Upper lobe of right lung (tissue), 1 donor: ENCODE measurements at regions not wholly inside any gene's neighbourhood (a gene's known extent, or its start where the extent isn't known, plus 50 kb on each side); places are given as distances from the start of the nearest gene placed in this dataset.
A peak's percentile ranks its signal among the peaks of the same experiment; 100 is the strongest.

Experiments
- ATAC-seq: fragments of 200-7000 bp; cut with Tn5 transposase; one replicate; pipeline ENCODE4 v1.9.1; 2020; ENCODE audit warnings: mild to moderate bottlenecking, moderate library complexity
- DNase-seq: peaks from one replicate; pipeline ENCODE4 v3.0.0-alpha.2; 2020
- H3K27ac ChIP-seq: fragments of 200-600 bp; one replicate; pipeline ENCODE4 v1.8.0; 2022
- H3K27me3 ChIP-seq: fragments of 200-600 bp; one replicate; pipeline ENCODE4 v1.8.0; 2022; ENCODE audit warnings: mild to moderate bottlenecking
- H3K36me3 ChIP-seq: fragments of 200-600 bp; one replicate; pipeline ENCODE4 v1.8.0; 2022
- H3K4me1 ChIP-seq: fragments of 200-600 bp; one replicate; pipeline ENCODE4 v1.8.0; 2022
- H3K4me3 ChIP-seq: fragments of 200-600 bp; one replicate; pipeline ENCODE4 v1.8.0; 2022; ENCODE audit warnings: mild to moderate bottlenecking
- H3K9me3 ChIP-seq: fragments of 200-600 bp; one replicate; pipeline ENCODE4 v1.8.0; 2022
- CTCF ChIP-seq: fragments of 200-600 bp; IDR thresholded peaks from one replicate; pipeline ENCODE4 v1.8.0; 2022; ENCODE audit warnings: antibody characterized with exemption
- intact Hi-C: fragments of 100-400 bp; cut with DNase I; formaldehyde crosslinking; loops from one replicate; pipeline ENCODE4 v1.11.0; 2022
- donor health status: DM: no; HTN: yes; CAD: no; lungs with severe emphysema.

- Histone ChIP-seq H3K36me3 (no peaks in the 10 kb centered on the region), H3K4me3 (no peak overlapping the region), H3K27me3 (no peaks in the 10 kb centered on the region), H3K27ac (no peak overlapping the region), H3K9me3 (no peaks in the 10 kb centered on the region), H3K4me1 (no peaks in the 10 kb centered on the region)
- no peak for TF ChIP-seq CTCF
- ATAC-seq (peak; percentile 41), DNase-seq (no peak)
- intact Hi-C loops, result no loop called here
Observed at GRCh38 chr6:147621263-147621662, 112.8 kb downstream of the SAMD5 start.

GRCh38 chr6:147621961-147622360 lies 113.5 kb downstream of the SAMD5 start:
- Histone ChIP-seq H3K27me3 (no peaks in the 10 kb centered on the region), H3K36me3 (no peaks in the 10 kb centered on the region), H3K9me3 (no peaks in the 10 kb centered on the region), H3K4me3 (no peak overlapping the region), H3K27ac (no peak overlapping the region), H3K4me1 (no peaks in the 10 kb centered on the region)
- DNase-seq (no peak), ATAC-seq (no peak)
- intact Hi-C loops, result no loop called here
- TF ChIP-seq CTCF, result no peak

GRCh38 chr6:147624946-147625515 lies 116.5 kb downstream of the SAMD5 start:
- H3K27me3 ChIP-seq, result no peaks in the 10 kb centered on the region
- H3K27ac ChIP-seq, result no peak overlapping the region
- intact Hi-C loops, result no loop called here
- no peak overlapping the region for H3K4me3 ChIP-seq
- DNase-seq (no peak), ATAC-seq (no peak)
- H3K4me1 ChIP-seq, result no peaks in the 10 kb centered on the region
- H3K36me3 ChIP-seq, result no peaks in the 10 kb centered on the region
- H3K9me3 ChIP-seq, result no peaks in the 10 kb centered on the region
- no peak for TF ChIP-seq CTCF

DNA sequence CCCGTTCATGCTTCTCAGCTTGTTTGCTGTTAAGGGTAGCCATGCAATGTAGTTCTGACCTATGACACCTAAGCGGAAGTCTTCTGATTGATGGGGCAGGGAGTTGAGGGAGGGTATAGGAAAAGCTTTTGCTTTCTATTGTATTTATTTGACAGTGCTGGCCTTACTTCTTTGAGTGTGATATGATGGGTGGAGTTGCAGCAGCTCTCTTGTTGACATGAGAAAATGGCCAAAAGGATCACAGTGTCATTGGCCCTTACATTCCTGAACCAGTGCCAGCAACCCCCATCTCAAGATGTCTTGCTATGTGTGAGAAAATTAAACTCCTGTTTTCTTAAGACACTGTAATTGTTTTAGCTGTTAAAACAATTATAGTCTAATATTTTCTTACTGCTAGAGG lies 117.5 kb downstream of the SAMD5 start:
- no peak for ATAC-seq
- H3K9me3 ChIP-seq, result no peaks in the 10 kb centered on the region
- DNase-seq, result no peak
- no peak overlapping the region for H3K4me3 ChIP-seq
- H3K27ac ChIP-seq, result no peak overlapping the region
- no peaks in the 10 kb centered on the region for H3K4me1 ChIP-seq
- H3K27me3 ChIP-seq, result no peaks in the 10 kb centered on the region
- intact Hi-C loops, result no loop called here
- H3K36me3 ChIP-seq, result no peaks in the 10 kb centered on the region
- TF ChIP-seq CTCF, result no peak

- ATAC-seq (no peak), DNase-seq (no peak)
- intact Hi-C loops, result no loop called here
- no peak overlapping the region for H3K27ac ChIP-seq
- no peaks in the 10 kb centered on the region for H3K27me3 ChIP-seq
- H3K4me3 ChIP-seq, result no peak overlapping the region
- H3K36me3 ChIP-seq, result no peaks in the 10 kb centered on the region
- H3K4me1 ChIP-seq, result no peaks in the 10 kb centered on the region
- TF ChIP-seq CTCF, result no peak
- no peaks in the 10 kb centered on the region for H3K9me3 ChIP-seq
Observed at GRCh38 chr6:147627411-147627810, 118.9 kb downstream of the SAMD5 start.

GRCh38 chr6:147633191-147633590 lies 124.7 kb downstream of the SAMD5 start:
- H3K9me3 ChIP-seq, result no peaks in the 10 kb centered on the region
- no peak for ATAC-seq
- intact Hi-C loops, result no loop called here
- no peaks in the 10 kb centered on the region for H3K27me3 ChIP-seq
- H3K27ac ChIP-seq, result no peak overlapping the region
- no peak for TF ChIP-seq CTCF
- no peak for DNase-seq
- H3K36me3 ChIP-seq, result no peaks in the 10 kb centered on the region
- no peak overlapping the region for H3K4me3 ChIP-seq
- no peaks in the 10 kb centered on the region for H3K4me1 ChIP-seq
